Thymus (tissue), 11 donors: ENCODE measurements at regions not wholly inside any gene's neighbourhood (a gene's known extent, or its start where the extent isn't known, plus 50 kb on each side); places are given as distances from the start of the nearest gene placed in this dataset.

Experiments used
- DNase-seq, 9 donors: peaks; one replicate each; pipeline ENCODE4 v3.0.0-alpha.2; 2013; ENCODE audit warnings: low spot score in 9 of 9, low read depth in 6 of 9, missing footprints in 1 of 9
- H3K27ac ChIP-seq, 2 donors: one replicate each; pipeline ENCODE4 v1.5.1; 2013; ENCODE audit warnings: control low read depth in 1 of 2, low read depth in 1 of 2, low read length in 1 of 2, mild to moderate bottlenecking in 1 of 2, moderate library complexity in 1 of 2
- H3K27me3 ChIP-seq, 2 donors: one replicate each; pipeline ENCODE4 v1.5.1; 2013; ENCODE audit warnings: low read length in 1 of 2; ENCODE audit not compliant: control insufficient read depth in 2 of 2, insufficient read depth in 1 of 2
- H3K36me3 ChIP-seq, 2 donors: one replicate each; pipeline ENCODE4 v1.5.1; 2013; ENCODE audit warnings: low read length in 1 of 2, mild to moderate bottlenecking in 1 of 2, moderate library complexity in 1 of 2; ENCODE audit not compliant: control insufficient read depth in 2 of 2, insufficient read depth in 2 of 2
- H3K4me1 ChIP-seq, 2 donors: one replicate each; pipeline ENCODE4 v1.5.1; 2013; ENCODE audit warnings: low read length in 2 of 2; ENCODE audit not compliant: control insufficient read depth in 2 of 2, insufficient read depth in 2 of 2
- H3K4me3 ChIP-seq, 2 donors: one replicate each; pipeline ENCODE4 v1.5.1; 2013; ENCODE audit warnings: low read length in 2 of 2, control low read depth in 1 of 2, mild to moderate bottlenecking in 1 of 2
- H3K9me3 ChIP-seq, 2 donors: one replicate each; pipeline ENCODE4 v1.5.1; 2013; ENCODE audit warnings: low read length in 1 of 2, mild to moderate bottlenecking in 1 of 2; ENCODE audit not compliant: control insufficient read depth in 2 of 2, insufficient read depth in 1 of 2
- WGBS: extraction: QIAGEN DNeasy Blood & Tissue Kit; methylation state at CpG from one replicate; pipeline ENCODE4 v1.1.7; 2013; 5-methylcytosine and 5-hydroxymethylcytosine counted together
- donor health status: healthy.

DNA sequence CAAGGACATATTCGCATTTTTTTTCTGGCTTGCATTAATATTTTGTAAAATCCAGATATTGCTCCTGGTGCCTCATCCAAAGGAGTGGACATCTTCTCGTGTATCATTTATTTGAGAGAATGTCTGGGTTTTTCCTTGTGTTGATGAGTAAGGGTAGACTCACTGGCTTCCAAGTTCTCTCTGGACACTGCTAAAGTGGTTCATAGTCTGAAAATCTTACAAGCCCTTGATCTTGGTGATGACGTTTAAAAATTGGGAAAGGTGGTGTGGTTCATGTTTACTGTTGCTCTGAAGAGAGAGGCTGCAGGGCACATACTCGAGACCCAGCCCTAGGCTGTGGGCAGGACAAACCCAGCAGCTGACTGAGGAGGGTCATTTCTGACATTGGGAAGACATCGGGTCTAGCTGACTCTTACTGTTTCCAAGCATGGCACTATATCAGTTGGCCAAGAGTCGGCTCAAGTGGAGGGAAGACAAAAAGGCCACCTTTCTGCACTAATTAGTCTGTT is 296.2 kb downstream of the LMX1A start:
- no peak overlapping the region for H3K4me3 ChIP-seq
- 93% methylated on average over 6 of the region's 6 CpGs for WGBS
- no peaks in the 10 kb centered on the region for H3K36me3 ChIP-seq
- no peak for DNase-seq
- H3K27ac ChIP-seq, result no peak overlapping the region
- no peaks in the 10 kb centered on the region for H3K9me3 ChIP-seq
- H3K4me1 ChIP-seq, result no peaks in the 10 kb centered on the region
- no peaks in the 10 kb centered on the region for H3K27me3 ChIP-seq

- H3K27ac ChIP-seq, result no peak overlapping the region
- H3K4me3 ChIP-seq, result no peak overlapping the region
- 73% methylated on average over 3 of the region's 3 CpGs for WGBS
- no peaks in the 10 kb centered on the region for H3K36me3 ChIP-seq
- no peaks in the 10 kb centered on the region for H3K27me3 ChIP-seq
- DNase-seq, result no peak
- no peaks in the 10 kb centered on the region for H3K9me3 ChIP-seq
- H3K4me1 ChIP-seq, result no peaks in the 10 kb centered on the region
Observed at GRCh38 chr1:165057956-165058355, 298.6 kb downstream of the LMX1A start.

- Histone ChIP-seq H3K9me3 (no peaks in the 10 kb centered on the region), H3K27ac (no peak overlapping the region), H3K4me1 (no peaks in the 10 kb centered on the region), H3K27me3 (no peaks in the 10 kb centered on the region), H3K36me3 (no peaks in the 10 kb centered on the region), H3K4me3 (no peak overlapping the region)
- DNase-seq, result no peak
- 64% methylated on average over 2 of the region's 2 CpGs for WGBS
Observed at GRCh38 chr1:165056914-165057313, 299.6 kb downstream of the LMX1A start.

- WGBS, result 17% methylated on average over 9 of the region's 9 CpGs
- Histone ChIP-seq H3K4me1 (no peaks in the 10 kb centered on the region), H3K9me3 (no peaks in the 10 kb centered on the region), H3K36me3 (no peaks in the 10 kb centered on the region), H3K4me3 (no peak overlapping the region), H3K27ac (no peak overlapping the region), H3K27me3 (no peaks in the 10 kb centered on the region)
- no peak for DNase-seq
Observed at GRCh38 chr1:165055581-165055980, 300.9 kb downstream of the LMX1A start.

GRCh38 chr1:165054627-165055026 is 301.9 kb downstream of the LMX1A start:
- no peak for DNase-seq
- Histone ChIP-seq H3K27ac (no peak overlapping the region), H3K9me3 (no peaks in the 10 kb centered on the region), H3K4me1 (no peaks in the 10 kb centered on the region), H3K27me3 (no peaks in the 10 kb centered on the region), H3K36me3 (no peaks in the 10 kb centered on the region), H3K4me3 (no peak overlapping the region)
- 93% methylated on average over 4 of the region's 4 CpGs for WGBS

DNA sequence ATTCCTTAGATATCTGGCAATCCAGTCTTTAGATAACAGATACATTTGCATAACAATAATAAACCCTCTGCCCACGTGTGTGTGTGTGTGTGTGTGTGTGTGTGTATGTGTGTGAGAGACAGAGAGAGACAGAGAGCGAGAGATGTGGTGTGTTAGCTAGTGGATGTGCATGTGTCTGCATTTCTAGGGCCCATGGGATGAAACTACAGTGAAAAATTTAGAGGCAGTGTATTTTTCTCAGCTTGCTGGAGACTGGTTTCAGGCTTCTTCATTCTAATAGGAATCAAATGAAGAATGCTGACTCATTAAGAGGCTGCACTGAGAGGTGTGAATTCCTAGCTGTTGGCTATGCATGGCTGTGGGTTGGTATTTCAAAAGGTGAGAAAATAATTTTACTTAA is 303.2 kb downstream of the LMX1A start:
- no peaks in the 10 kb centered on the region for H3K9me3 ChIP-seq
- no peak overlapping the region for H3K4me3 ChIP-seq
- no peaks in the 10 kb centered on the region for H3K4me1 ChIP-seq
- no peak for DNase-seq
- H3K27ac ChIP-seq, result no peak overlapping the region
- no peaks in the 10 kb centered on the region for H3K27me3 ChIP-seq
- no peaks in the 10 kb centered on the region for H3K36me3 ChIP-seq
- 64% methylated on average over 2 of the region's 2 CpGs for WGBS

GRCh38 chr1:165052936-165053335 is 303.6 kb downstream of the LMX1A start:
- 79% methylated on average over 4 of the region's 4 CpGs for WGBS
- Histone ChIP-seq H3K4me3 (no peak overlapping the region), H3K36me3 (no peaks in the 10 kb centered on the region), H3K27ac (no peak overlapping the region), H3K9me3 (no peaks in the 10 kb centered on the region), H3K27me3 (no peaks in the 10 kb centered on the region), H3K4me1 (no peaks in the 10 kb centered on the region)
- DNase-seq, result no peak

GRCh38 chr1:165052431-165052830 is 304.1 kb downstream of the LMX1A start:
- DNase-seq, result no peak
- H3K27ac ChIP-seq, result no peak overlapping the region
- no peaks in the 10 kb centered on the region for H3K4me1 ChIP-seq
- 96% methylated on average over 4 of the region's 4 CpGs for WGBS
- no peaks in the 10 kb centered on the region for H3K36me3 ChIP-seq
- H3K4me3 ChIP-seq, result no peak overlapping the region
- no peaks in the 10 kb centered on the region for H3K27me3 ChIP-seq
- no peaks in the 10 kb centered on the region for H3K9me3 ChIP-seq

GRCh38 chr1:165050246-165050645 is 306.3 kb downstream of the LMX1A start:
- Histone ChIP-seq H3K9me3 (no peaks in the 10 kb centered on the region), H3K27me3 (no peaks in the 10 kb centered on the region), H3K4me1 (no peaks in the 10 kb centered on the region), H3K36me3 (no peaks in the 10 kb centered on the region), H3K27ac (no peak overlapping the region), H3K4me3 (no peak overlapping the region)
- no peak for DNase-seq
- WGBS, result 90% methylated on average over 5 of the region's 5 CpGs

GRCh38 chr1:165047994-165048393 is 308.5 kb downstream of the LMX1A start:
- H3K4me3 ChIP-seq, result no peak overlapping the region
- no peak overlapping the region for H3K27ac ChIP-seq
- H3K27me3 ChIP-seq, result no peaks in the 10 kb centered on the region
- WGBS, result 24% methylated on average over 10 of the region's 10 CpGs
- no peaks in the 10 kb centered on the region for H3K9me3 ChIP-seq
- no peak for DNase-seq
- no peaks in the 10 kb centered on the region for H3K4me1 ChIP-seq
- H3K36me3 ChIP-seq, result no peaks in the 10 kb centered on the region
